Breast epithelium (tissue), 3 donors: ENCODE measurements at regions not wholly inside any gene's neighbourhood (a gene's known extent, or its start where the extent isn't known, plus 50 kb on each side); places are given as distances from the start of the nearest gene placed in this dataset.

Experiments used
- POLR2AphosphoS5 ChIP-seq, 3 donors: sonication (generic); formaldehyde crosslinking; IDR thresholded peaks; one replicate each; pipeline ENCODE4 v1.6.1; 2017; ENCODE audit warnings: antibody characterized with exemption in 3 of 3
- TF ChIP-seq, protein P1 (sequence below), 3 donors: fragments of 450-650 bp; IDR thresholded peaks; one replicate each; pipeline ENCODE4 v1.5.1; 2016 to 2017; ENCODE audit warnings: antibody characterized with exemption in 3 of 3, mild to moderate bottlenecking in 3 of 3, moderate library complexity in 3 of 3

DNA sequence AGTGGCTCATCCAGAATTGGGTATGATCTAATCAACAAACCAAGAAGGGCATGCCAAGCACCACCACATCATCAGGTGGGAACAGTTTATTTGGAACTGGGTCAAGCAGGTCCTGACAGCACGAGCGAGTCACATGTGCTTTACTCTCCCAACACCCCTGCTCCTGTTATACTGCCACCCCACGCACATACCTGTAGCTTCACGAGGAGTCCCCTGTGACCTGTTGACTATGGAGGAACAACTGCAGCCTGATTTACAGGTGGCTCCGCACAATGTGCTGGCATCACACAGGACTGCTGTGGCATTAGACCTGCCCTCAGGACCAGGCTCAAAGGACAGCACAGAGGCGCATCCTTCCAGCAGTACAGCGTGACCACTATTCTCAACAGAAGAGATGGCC, 70.8 kb upstream of the LRRN2 start:
- TF ChIP-seq, protein P1, sequence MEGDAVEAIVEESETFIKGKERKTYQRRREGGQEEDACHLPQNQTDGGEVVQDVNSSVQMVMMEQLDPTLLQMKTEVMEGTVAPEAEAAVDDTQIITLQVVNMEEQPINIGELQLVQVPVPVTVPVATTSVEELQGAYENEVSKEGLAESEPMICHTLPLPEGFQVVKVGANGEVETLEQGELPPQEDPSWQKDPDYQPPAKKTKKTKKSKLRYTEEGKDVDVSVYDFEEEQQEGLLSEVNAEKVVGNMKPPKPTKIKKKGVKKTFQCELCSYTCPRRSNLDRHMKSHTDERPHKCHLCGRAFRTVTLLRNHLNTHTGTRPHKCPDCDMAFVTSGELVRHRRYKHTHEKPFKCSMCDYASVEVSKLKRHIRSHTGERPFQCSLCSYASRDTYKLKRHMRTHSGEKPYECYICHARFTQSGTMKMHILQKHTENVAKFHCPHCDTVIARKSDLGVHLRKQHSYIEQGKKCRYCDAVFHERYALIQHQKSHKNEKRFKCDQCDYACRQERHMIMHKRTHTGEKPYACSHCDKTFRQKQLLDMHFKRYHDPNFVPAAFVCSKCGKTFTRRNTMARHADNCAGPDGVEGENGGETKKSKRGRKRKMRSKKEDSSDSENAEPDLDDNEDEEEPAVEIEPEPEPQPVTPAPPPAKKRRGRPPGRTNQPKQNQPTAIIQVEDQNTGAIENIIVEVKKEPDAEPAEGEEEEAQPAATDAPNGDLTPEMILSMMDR (IDR thresholded peaks at IDR 0.05), result no peak
- TF ChIP-seq POLR2AphosphoS5 (IDR thresholded peaks at IDR 0.05), result no peak
